Endodermal cell (in vitro differentiated cells): ENCODE measurements at regions not wholly inside any gene's neighbourhood (a gene's known extent, or its start where the extent isn't known, plus 50 kb on each side); places are given as distances from the start of the nearest gene placed in this dataset.
"Not testable (repeated sequence)": the region's sequence is repeated elsewhere in the genome, so short reads cannot be mapped to it uniquely, and the experiment has no call there.

Experiments used
- DNase-seq: peaks from one replicate; pipeline ENCODE4 v3.0.0-alpha.2; 2017
- H3K27ac ChIP-seq: 2 replicates; pipeline ENCODE4 v1.5.1; 2013; ENCODE audit warnings: mild to moderate bottlenecking, low read depth, low read length, moderate library complexity
- H3K27me3 ChIP-seq: 2 replicates; pipeline ENCODE4 v1.6.1; 2013; ENCODE audit warnings: mild to moderate bottlenecking, low read length, moderate library complexity; ENCODE audit not compliant: insufficient read depth, control insufficient read depth, poor library complexity, severe bottlenecking
- H3K36me3 ChIP-seq: 2 replicates; pipeline ENCODE4 v1.7.0; 2013; ENCODE audit warnings: mild to moderate bottlenecking, low read length, moderate library complexity; ENCODE audit not compliant: control insufficient read depth, insufficient read depth
- H3K4me1 ChIP-seq: one replicate; pipeline ENCODE4 v1.7.0; 2013; ENCODE audit warnings: low read length; ENCODE audit not compliant: control insufficient read depth, insufficient read depth
- H3K4me3 ChIP-seq: 2 replicates; pipeline ENCODE4 v1.5.1; 2013; ENCODE audit warnings: mild to moderate bottlenecking, low read length, moderate library complexity
- H3K9ac ChIP-seq: 2 replicates; pipeline ENCODE4 v1.6.1; 2013; ENCODE audit warnings: mild to moderate bottlenecking, low read length, moderate library complexity; ENCODE audit not compliant: poor library complexity, severe bottlenecking; ENCODE audit errors: extremely low read depth
- H3K9me3 ChIP-seq: 2 replicates; pipeline ENCODE4 v1.6.1; 2013; ENCODE audit warnings: mild to moderate bottlenecking, low read length, moderate library complexity; ENCODE audit not compliant: control insufficient read depth
- H3K27ac Mint-ChIP-seq: 2 replicates; pipeline ENCODE4 v1.8.0; 2020; ENCODE audit warnings: mixed read lengths
- H3K27me3 Mint-ChIP-seq: 2 replicates; pipeline ENCODE4 v1.8.0; 2021; ENCODE audit warnings: mild to moderate bottlenecking, mixed read lengths; ENCODE audit not compliant: insufficient read depth
- H3K36me3 Mint-ChIP-seq: 2 replicates; pipeline ENCODE4 v1.8.0; 2020; ENCODE audit warnings: low read depth, mixed read lengths
- H3K4me1 Mint-ChIP-seq: 2 replicates; pipeline ENCODE4 v1.8.0; 2020; ENCODE audit warnings: mixed read lengths
- H3K4me3 Mint-ChIP-seq: 2 replicates; pipeline ENCODE4 v1.8.0; 2020; ENCODE audit warnings: mild to moderate bottlenecking, moderate library complexity, mixed read lengths
- H3K9me3 Mint-ChIP-seq: 2 replicates; pipeline ENCODE4 v1.8.0; 2020; ENCODE audit warnings: mild to moderate bottlenecking, mixed read lengths
- WGBS, 2 experiments: methylation state at CpG; one replicate each; pipeline versions ENCODE4 v1.1.5 to v1.1.7; 2013; ENCODE audit warnings: missing lambda C conversion rate in 2 of 2, mixed read lengths in 1 of 2; ENCODE audit not compliant: insufficient coverage in 1 of 2, insufficient read length in 1 of 2; 5-methylcytosine and 5-hydroxymethylcytosine counted together
- TF ChIP-seq, protein P1 (sequence below): fragments of 200-600 bp; sonication (generic); conservative IDR thresholded peaks from 2 replicates; pipeline ENCODE4 v1.5.0; 2021; ENCODE audit warnings: antibody characterized with exemption, mild to moderate bottlenecking

DNA sequence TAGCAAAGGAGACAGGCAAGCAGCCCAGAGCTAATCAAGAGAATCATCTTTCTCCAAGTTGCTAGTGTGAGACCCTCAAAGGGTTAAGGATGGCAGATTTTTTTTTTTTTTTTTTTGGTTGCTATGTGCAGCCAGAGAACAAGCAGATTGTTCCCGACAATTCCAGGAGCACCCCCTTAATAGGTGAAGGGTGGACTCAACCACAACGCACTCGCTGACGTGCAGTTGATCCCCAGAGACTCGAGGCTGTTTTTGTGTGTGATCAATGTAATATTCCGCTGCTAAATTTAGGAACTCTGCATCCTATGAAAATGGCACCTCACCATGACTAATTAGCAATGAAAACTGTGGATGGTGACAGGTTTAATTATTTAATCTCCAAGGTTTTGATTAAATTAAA, 789.0 kb downstream of the KCNA4 start:
- TF ChIP-seq, protein P1, sequence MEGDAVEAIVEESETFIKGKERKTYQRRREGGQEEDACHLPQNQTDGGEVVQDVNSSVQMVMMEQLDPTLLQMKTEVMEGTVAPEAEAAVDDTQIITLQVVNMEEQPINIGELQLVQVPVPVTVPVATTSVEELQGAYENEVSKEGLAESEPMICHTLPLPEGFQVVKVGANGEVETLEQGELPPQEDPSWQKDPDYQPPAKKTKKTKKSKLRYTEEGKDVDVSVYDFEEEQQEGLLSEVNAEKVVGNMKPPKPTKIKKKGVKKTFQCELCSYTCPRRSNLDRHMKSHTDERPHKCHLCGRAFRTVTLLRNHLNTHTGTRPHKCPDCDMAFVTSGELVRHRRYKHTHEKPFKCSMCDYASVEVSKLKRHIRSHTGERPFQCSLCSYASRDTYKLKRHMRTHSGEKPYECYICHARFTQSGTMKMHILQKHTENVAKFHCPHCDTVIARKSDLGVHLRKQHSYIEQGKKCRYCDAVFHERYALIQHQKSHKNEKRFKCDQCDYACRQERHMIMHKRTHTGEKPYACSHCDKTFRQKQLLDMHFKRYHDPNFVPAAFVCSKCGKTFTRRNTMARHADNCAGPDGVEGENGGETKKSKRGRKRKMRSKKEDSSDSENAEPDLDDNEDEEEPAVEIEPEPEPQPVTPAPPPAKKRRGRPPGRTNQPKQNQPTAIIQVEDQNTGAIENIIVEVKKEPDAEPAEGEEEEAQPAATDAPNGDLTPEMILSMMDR = no peak
- peaks cover 3% of the 10 kb centered on the region for H3K4me1 Mint-ChIP-seq
- no peaks in the 10 kb centered on the region for H3K27me3 Mint-ChIP-seq
- DNase-seq = no peak
- Histone ChIP-seq H3K36me3 (no peaks in the 10 kb centered on the region), H3K27ac (no peak overlapping the region), H3K4me3 (no peak overlapping the region), H3K9me3 (no peaks in the 10 kb centered on the region), H3K27me3 (no peaks in the 10 kb centered on the region), H3K4me1 (no peaks in the 10 kb centered on the region), H3K9ac (no peak overlapping the region)
- H3K9me3 Mint-ChIP-seq = no peaks in the 10 kb centered on the region
- no peaks in the 10 kb centered on the region for H3K36me3 Mint-ChIP-seq
- WGBS, 2 experiments = 90 to 92% methylated on average over 2 to 5 of the region's 6 CpGs
- no peak overlapping the region for H3K4me3 Mint-ChIP-seq
- no peak overlapping the region for H3K27ac Mint-ChIP-seq

DNA sequence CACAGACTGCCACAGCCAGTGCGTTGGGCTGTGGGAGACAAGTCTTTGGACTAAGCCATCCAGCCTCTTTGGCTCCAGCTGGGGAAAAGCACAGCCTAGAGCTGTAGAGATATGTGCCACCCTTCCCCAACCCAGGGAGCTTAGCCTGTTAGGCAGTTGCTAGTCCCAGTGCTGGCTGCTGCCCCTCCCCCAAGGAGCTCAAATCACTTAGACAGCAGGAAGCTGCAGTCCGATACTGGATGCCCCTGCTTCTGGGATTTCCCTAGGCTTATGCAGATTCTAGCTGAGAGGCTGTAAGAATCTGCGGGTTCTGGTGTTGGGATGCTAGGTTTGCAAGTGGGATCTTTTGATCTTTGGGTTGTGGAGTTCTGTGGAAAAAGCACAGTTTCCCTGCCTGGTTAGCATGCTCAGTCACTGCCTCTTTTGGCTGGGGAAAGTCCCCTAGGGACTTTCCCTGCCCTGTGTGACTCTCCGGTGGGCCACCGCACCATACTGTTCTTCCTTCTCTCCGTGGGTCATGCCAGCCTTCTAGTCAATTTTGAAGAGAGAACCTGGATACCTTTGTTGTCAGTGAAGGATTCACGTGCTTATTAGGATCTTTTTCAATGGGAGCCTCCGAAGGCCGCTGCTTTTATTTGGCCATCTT, 792.0 kb downstream of the KCNA4 start:
- TF ChIP-seq, protein P1 = no peak
- H3K27me3 Mint-ChIP-seq = no peaks in the 10 kb centered on the region
- H3K4me3 ChIP-seq = no peak overlapping the region
- H3K9ac ChIP-seq = no peak overlapping the region
- peaks cover 4% of the 10 kb centered on the region for H3K9me3 Mint-ChIP-seq
- WGBS, 2 experiments = 77 to 93% methylated on average over 4 to 9 of the region's 9 CpGs
- H3K4me1 Mint-ChIP-seq = peaks cover 3% of the 10 kb centered on the region
- H3K4me3 Mint-ChIP-seq = no peak overlapping the region
- H3K4me1 ChIP-seq = no peaks in the 10 kb centered on the region
- no peaks in the 10 kb centered on the region for H3K36me3 Mint-ChIP-seq
- peak; percentile 81 for DNase-seq
- H3K36me3 ChIP-seq = no peaks in the 10 kb centered on the region
- no peaks in the 10 kb centered on the region for H3K9me3 ChIP-seq
- no peak overlapping the region for H3K27ac ChIP-seq
- H3K27me3 ChIP-seq = no peaks in the 10 kb centered on the region
- no peak overlapping the region for H3K27ac Mint-ChIP-seq

DNA sequence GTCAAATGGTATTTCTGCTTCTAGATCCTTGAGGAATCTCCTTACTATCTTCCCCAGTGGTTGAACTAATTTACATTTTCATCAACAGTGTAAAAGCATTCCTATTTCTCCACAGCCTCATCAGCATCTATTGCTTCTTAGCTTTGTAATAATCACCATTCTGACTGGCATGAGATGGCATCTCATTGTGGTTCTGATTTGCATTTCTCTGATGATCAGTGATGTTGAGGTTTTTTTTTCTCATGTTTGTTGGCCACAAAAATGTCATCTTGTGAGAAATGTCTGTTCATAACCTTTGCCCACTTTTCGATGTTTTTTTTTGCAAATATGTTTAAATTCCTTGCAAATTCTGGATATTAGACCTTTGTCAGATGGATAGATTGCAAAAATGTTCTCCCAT, 797.3 kb downstream of the KCNA4 start:
- not testable (repeated sequence) for H3K4me1 Mint-ChIP-seq, H3K27me3 ChIP-seq, H3K36me3 Mint-ChIP-seq, H3K27ac ChIP-seq, DNase-seq, H3K9ac ChIP-seq, H3K9me3 Mint-ChIP-seq, H3K9me3 ChIP-seq, H3K27me3 Mint-ChIP-seq, H3K4me3 ChIP-seq, H3K27ac Mint-ChIP-seq, H3K4me3 Mint-ChIP-seq, H3K4me1 ChIP-seq, H3K36me3 ChIP-seq
- 0% methylated on average over 1 of the region's 1 CpG; no CpG with 5 or more reads in 1 of the 2 experiments for WGBS, 2 experiments

DNA sequence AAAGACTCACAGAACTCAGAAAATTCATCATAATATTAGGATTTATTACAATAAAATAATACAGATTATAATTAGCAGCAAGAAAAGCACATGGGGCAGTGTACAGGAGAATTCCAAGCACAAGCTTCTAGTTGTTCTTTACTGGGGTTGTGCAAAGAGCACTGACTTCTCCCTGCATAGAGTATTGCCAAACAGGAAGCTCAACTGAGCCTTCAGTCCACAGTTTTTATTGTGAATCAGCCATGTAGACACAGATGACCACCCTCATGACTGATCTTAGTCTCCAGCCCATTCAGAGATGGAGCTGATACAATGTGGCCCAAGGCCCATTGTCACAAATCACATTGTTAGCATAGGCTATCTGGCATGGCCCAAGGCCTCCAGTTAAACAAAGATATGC, 798.9 kb downstream of the KCNA4 start:
- no peaks in the 10 kb centered on the region for H3K9me3 ChIP-seq
- no peak for DNase-seq
- H3K27ac Mint-ChIP-seq = no peak overlapping the region
- peaks cover 6% of the 10 kb centered on the region for H3K9me3 Mint-ChIP-seq
- no peaks in the 10 kb centered on the region for H3K27me3 Mint-ChIP-seq
- H3K36me3 Mint-ChIP-seq = no peaks in the 10 kb centered on the region
- no peak overlapping the region for H3K9ac ChIP-seq
- H3K27me3 ChIP-seq = no peaks in the 10 kb centered on the region
- TF ChIP-seq, protein P1 = no peak
- no peak overlapping the region for H3K4me3 ChIP-seq
- H3K4me1 ChIP-seq = no peaks in the 10 kb centered on the region
- H3K27ac ChIP-seq = no peak overlapping the region
- H3K36me3 ChIP-seq = no peaks in the 10 kb centered on the region
- no peak overlapping the region for H3K4me3 Mint-ChIP-seq
- H3K4me1 Mint-ChIP-seq = no peaks in the 10 kb centered on the region
